Loucy (cell line): ENCODE measurements at regions not wholly inside any gene's neighbourhood (a gene's known extent, or its start where the extent isn't known, plus 50 kb on each side); places are given as distances from the start of the nearest gene placed in this dataset.

Source experiments
- H2AFZ ChIP-seq: fragments of 200-600 bp; sonication (generic); 2 replicates; pipeline ENCODE4 v1.6.0; 2016; ENCODE audit warnings: antibody characterized with exemption, mild to moderate bottlenecking, low read length, moderate library complexity
- H3F3A ChIP-seq: fragments of 200-600 bp; 2 replicates; pipeline ENCODE4 v1.6.0; 2016; ENCODE audit warnings: antibody characterized with exemption, low read depth, mild to moderate bottlenecking
- H3K27me3 ChIP-seq: fragments of 200-600 bp; sonication (generic); 2 replicates; pipeline ENCODE4 v1.6.1; 2014; ENCODE audit warnings: low read length, mild to moderate bottlenecking; ENCODE audit not compliant: insufficient read depth, poor library complexity, severe bottlenecking
- H3K36me3 ChIP-seq: fragments of 200-600 bp; sonication (generic); 2 replicates; pipeline ENCODE4 v1.6.1; 2016; ENCODE audit warnings: low read length; ENCODE audit not compliant: insufficient read depth
- H3K4me1 ChIP-seq: fragments of 200-600 bp; sonication (generic); 2 replicates; pipeline ENCODE4 v1.5.1; 2014; ENCODE audit warnings: low read length, mild to moderate bottlenecking; ENCODE audit not compliant: insufficient read depth, poor library complexity, severe bottlenecking
- H3K4me2 ChIP-seq: fragments of 200-600 bp; sonication (generic); 2 replicates; pipeline ENCODE4 v1.6.0; 2014; ENCODE audit warnings: antibody characterized with exemption, low read length, low read depth, mild to moderate bottlenecking; ENCODE audit not compliant: poor library complexity, severe bottlenecking
- H3K4me3 ChIP-seq: fragments of 200-600 bp; sonication (generic); 2 replicates; pipeline ENCODE4 v1.5.1; 2014; ENCODE audit warnings: low read length, mild to moderate bottlenecking, mixed read lengths; ENCODE audit not compliant: poor library complexity, severe bottlenecking
- H3K79me2 ChIP-seq: fragments of 200-600 bp; sonication (generic); 2 replicates; pipeline ENCODE4 v1.6.1; 2014; ENCODE audit warnings: low read length; ENCODE audit not compliant: insufficient read depth
- H3K9ac ChIP-seq: fragments of 200-600 bp; sonication (generic); 2 replicates; pipeline ENCODE4 v1.6.0; 2014; ENCODE audit warnings: mild to moderate bottlenecking, low read depth, low read length, moderate library complexity; ENCODE audit not compliant: poor library complexity, severe bottlenecking
- H3K9me2 ChIP-seq: fragments of 200-600 bp; sonication (generic); replicated peaks from 2 replicates; pipeline ENCODE4 v1.6.1; 2016; ENCODE audit warnings: low read depth, low read length, mixed read lengths
- H3K9me3 ChIP-seq: fragments of 200-600 bp; sonication (generic); 2 replicates; pipeline ENCODE4 v1.6.1; 2014; ENCODE audit warnings: mild to moderate bottlenecking, antibody characterized with exemption, low read length, low read depth; ENCODE audit not compliant: insufficient read depth
- H4K20me1 ChIP-seq: fragments of 200-600 bp; sonication (generic); 2 replicates; pipeline ENCODE4 v1.6.0; 2014; ENCODE audit warnings: antibody characterized with exemption, low read length, mild to moderate bottlenecking; ENCODE audit not compliant: insufficient read depth, poor library complexity, severe bottlenecking
- EZH2phosphoT487 ChIP-seq: fragments of 200-600 bp; IDR thresholded peaks from 2 replicates; pipeline ENCODE4 v1.6.1; 2018; ENCODE audit warnings: antibody characterized with exemption, mild to moderate bottlenecking, moderate library complexity, borderline replicate concordance
- TF ChIP-seq, protein P1 (sequence below): fragments of 200-600 bp; sonication (generic); conservative IDR thresholded peaks from 2 replicates; pipeline ENCODE4 v1.5.1; 2014; ENCODE audit warnings: mild to moderate bottlenecking, antibody characterized with exemption, low read length

DNA sequence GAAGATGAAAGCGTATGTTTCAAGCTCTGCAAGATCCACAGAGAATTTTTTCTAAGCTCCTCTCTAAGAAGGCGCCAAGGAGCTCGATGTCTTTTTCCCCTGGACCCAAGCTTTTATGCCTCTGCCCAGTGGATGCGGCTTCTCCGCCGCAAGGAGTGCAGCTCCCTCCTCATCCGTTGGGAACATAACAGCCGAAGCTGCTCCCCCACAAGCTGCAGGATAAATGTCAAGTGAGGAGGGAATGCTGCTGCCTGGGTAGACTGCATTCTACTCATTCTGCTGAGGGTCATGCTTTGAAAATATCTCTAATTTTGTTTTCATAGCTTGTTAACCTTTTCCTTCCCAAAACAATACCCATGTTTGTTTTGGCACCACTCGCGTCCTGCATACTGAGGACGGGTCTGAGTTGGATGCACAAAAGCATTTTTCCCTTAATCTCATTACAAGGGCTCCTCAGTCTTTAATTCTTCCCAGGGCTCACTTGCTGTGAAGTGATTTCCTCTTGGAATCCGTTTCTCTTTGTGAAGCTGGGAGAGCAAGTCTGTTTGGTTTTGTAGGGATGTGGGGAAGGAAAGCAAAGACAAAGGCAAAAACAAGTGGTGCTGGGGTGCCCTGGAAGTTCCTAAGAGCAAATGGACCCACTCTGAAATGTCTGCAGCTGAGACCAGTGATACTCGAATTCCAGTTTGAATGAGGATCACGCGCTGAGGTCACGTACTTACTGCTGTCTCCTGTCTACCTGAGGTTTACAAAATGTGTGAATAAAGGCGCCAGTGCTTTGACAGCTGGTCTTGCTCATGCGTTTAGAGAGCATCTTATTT, 134.0 kb upstream of the IRF2BP2 start:
- Histone ChIP-seq H3K9me2 (no peaks in the 10 kb centered on the region), H3K4me3 (no peak overlapping the region), H3F3A (no peaks in the 10 kb centered on the region), H3K9me3 (no peaks in the 10 kb centered on the region), H4K20me1 (no peaks in the 10 kb centered on the region), H3K27me3 (no peaks in the 10 kb centered on the region), H2AFZ (no peak overlapping the region), H3K79me2 (no peaks in the 10 kb centered on the region), H3K4me1 (peaks cover 6% of the 10 kb centered on the region), H3K4me2 (no peak overlapping the region), H3K9ac (no peak overlapping the region), H3K36me3 (no peaks in the 10 kb centered on the region)
- TF ChIP-seq EZH2phosphoT487 = no peak
- TF ChIP-seq, protein P1, sequence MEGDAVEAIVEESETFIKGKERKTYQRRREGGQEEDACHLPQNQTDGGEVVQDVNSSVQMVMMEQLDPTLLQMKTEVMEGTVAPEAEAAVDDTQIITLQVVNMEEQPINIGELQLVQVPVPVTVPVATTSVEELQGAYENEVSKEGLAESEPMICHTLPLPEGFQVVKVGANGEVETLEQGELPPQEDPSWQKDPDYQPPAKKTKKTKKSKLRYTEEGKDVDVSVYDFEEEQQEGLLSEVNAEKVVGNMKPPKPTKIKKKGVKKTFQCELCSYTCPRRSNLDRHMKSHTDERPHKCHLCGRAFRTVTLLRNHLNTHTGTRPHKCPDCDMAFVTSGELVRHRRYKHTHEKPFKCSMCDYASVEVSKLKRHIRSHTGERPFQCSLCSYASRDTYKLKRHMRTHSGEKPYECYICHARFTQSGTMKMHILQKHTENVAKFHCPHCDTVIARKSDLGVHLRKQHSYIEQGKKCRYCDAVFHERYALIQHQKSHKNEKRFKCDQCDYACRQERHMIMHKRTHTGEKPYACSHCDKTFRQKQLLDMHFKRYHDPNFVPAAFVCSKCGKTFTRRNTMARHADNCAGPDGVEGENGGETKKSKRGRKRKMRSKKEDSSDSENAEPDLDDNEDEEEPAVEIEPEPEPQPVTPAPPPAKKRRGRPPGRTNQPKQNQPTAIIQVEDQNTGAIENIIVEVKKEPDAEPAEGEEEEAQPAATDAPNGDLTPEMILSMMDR = no peak

DNA sequence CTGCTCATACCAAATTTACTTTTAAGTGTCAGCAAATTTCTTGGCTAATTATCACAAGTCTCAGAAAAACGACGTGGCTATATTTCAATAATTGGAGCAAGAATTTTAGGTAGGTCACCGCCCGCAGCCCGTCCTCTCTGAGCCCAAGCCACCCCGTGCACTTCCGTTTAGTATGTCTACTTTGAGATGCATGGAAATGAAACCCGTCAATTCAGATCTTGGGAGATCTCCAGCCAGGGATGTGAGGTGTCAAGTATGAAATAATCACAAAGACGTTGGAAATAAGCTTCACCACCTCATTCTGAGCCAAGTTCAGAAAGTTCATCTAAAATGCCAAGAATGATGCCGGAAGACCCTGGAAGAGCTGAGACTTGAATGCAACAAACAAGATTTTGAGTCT, 132.6 kb upstream of the IRF2BP2 start:
- H3K4me1 ChIP-seq = peaks cover 9% of the 10 kb centered on the region
- H2AFZ ChIP-seq = no peak overlapping the region
- H3K9me2 ChIP-seq = no peaks in the 10 kb centered on the region
- H3K4me3 ChIP-seq = no peak overlapping the region
- H3F3A ChIP-seq = no peaks in the 10 kb centered on the region
- no peaks in the 10 kb centered on the region for H3K36me3 ChIP-seq
- no peaks in the 10 kb centered on the region for H3K27me3 ChIP-seq
- TF ChIP-seq, protein P1 = no peak
- TF ChIP-seq EZH2phosphoT487 = no peak
- no peak overlapping the region for H3K4me2 ChIP-seq
- H3K9me3 ChIP-seq = no peaks in the 10 kb centered on the region
- H3K79me2 ChIP-seq = no peaks in the 10 kb centered on the region
- H3K9ac ChIP-seq = no peak overlapping the region
- no peaks in the 10 kb centered on the region for H4K20me1 ChIP-seq

DNA sequence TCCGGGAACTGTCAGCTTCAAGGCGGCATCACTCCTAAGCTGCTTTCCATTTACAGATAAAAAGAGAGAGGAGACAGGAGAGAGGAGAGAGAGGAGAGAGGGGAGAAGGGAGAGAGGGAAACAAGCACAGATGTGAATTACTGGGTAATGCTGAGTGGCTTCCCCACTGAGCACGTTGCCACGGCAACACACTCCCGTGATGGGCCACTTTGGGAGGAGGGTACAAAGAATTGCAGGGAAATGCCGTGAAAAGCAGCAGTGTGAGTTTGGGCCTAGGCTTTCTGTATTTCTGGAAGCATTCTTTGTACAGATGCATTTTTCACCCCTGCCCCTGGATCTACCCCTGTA, 128.0 kb upstream of the IRF2BP2 start:
- no peak overlapping the region for H3K4me2 ChIP-seq
- H3K4me1 ChIP-seq = peaks cover 12% of the 10 kb centered on the region
- H3K9me2 ChIP-seq = no peaks in the 10 kb centered on the region
- H3K9me3 ChIP-seq = no peaks in the 10 kb centered on the region
- H3K4me3 ChIP-seq = no peak overlapping the region
- H4K20me1 ChIP-seq = no peaks in the 10 kb centered on the region
- H2AFZ ChIP-seq = no peak overlapping the region
- H3K27me3 ChIP-seq = no peaks in the 10 kb centered on the region
- no peaks in the 10 kb centered on the region for H3K36me3 ChIP-seq
- H3F3A ChIP-seq = no peaks in the 10 kb centered on the region
- TF ChIP-seq EZH2phosphoT487 = no peak
- TF ChIP-seq, protein P1 = no peak
- H3K9ac ChIP-seq = no peak overlapping the region
- H3K79me2 ChIP-seq = no peaks in the 10 kb centered on the region
